SK-N-SH (cell line): ENCODE measurements at regions not wholly inside any gene's neighbourhood (a gene's known extent, or its start where the extent isn't known, plus 50 kb on each side); places are given as distances from the start of the nearest gene placed in this dataset.

Experiments used
- CTCF ChIP-seq: fragments of 200-600 bp; sonication (generic); IDR thresholded peaks from 2 replicates; pipeline ENCODE4 v1.6.1; 2017; ENCODE audit warnings: antibody characterized with exemption, mild to moderate bottlenecking, moderate library complexity
- EZH2phosphoT487 ChIP-seq: fragments of 200-600 bp; sonication (generic); IDR thresholded peaks from 2 replicates; pipeline ENCODE4 v1.6.1; 2017; ENCODE audit warnings: low read depth, mixed run types, mild to moderate bottlenecking, antibody characterized with exemption, moderate library complexity, borderline replicate concordance
- RFX5 ChIP-seq: IDR thresholded peaks from 2 replicates; pipeline ENCODE4 v1.6.1; 2012; ENCODE audit warnings: mild to moderate bottlenecking, improper control_type of control experiment, low read length
- TAF1 ChIP-seq: IDR thresholded peaks from 2 replicates; pipeline ENCODE4 v1.6.1; 2012; ENCODE audit warnings: low read depth, mild to moderate bottlenecking, low read length, moderate library complexity, borderline replicate concordance
- TCF12 ChIP-seq: IDR thresholded peaks from 2 replicates; pipeline ENCODE4 v1.4.0; 2012
- TEAD4 ChIP-seq: IDR thresholded peaks from 2 replicates; pipeline ENCODE4 v1.4.0; 2012; ENCODE audit warnings: mild to moderate bottlenecking, borderline replicate concordance; ENCODE audit not compliant: insufficient read depth

DNA sequence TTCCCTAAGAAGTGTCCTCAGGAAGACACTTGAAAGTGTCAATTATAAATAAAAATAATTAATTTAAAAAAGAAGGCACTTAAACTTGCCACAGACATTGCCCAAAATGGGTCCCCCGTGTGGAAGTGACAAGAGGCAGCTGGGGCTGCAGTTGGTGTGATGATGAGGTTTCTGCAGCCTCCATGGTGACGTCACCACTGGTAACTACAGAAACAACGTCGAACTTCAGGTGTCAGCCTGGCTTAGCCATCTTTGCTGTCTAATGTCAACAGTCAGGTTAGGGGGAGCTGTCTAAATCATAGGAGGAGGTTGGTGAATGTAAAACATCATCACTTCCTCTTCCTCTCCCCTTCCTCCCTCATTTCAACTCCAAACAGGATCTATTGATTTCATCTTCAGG lies 328.6 kb downstream of the MN1 start:
- TF ChIP-seq TCF12 (no peak), EZH2phosphoT487 (no peak), CTCF (no peak), TAF1 (no peak), RFX5 (no peak), TEAD4 (no peak)
